ENCODE measurements at regions not wholly inside any gene's neighbourhood (a gene's known extent, or its start where the extent isn't known, plus 50 kb on each side); places are given as distances from the start of the nearest gene placed in this dataset.

DNA sequence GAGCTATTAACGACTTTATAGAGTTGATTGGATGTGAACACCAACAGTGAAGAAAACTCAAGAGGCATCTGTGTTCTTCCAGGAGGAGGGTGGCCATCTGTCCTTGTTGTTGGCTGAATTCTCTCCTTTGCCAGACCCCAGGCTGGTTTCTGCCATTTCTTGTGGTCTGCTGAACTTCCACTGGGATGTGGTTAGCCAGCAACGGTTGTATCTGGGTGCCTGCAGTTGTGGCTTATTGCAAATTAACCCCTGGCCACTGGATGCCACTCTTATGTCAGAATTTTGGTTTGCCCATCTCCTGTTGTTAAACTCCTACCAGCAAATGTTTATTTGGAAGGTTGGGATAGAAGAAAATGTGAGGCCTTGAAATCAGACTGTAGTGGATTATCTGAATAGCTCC, 163.6 kb upstream of the TBC1D5 start:
- H3K27me3 Mint-ChIP-seq (ENCODE audit: low read depth): no peaks in the 10 kb centered on the region
- no peak overlapping the region for H3K4me3 Mint-ChIP-seq
- peaks cover 5% of the 10 kb centered on the region for H3K9me3 Mint-ChIP-seq
- ATAC-seq (no peak), DNase-seq (ENCODE audit: low spot score) (no peak)
- H3K4me1 Mint-ChIP-seq: peaks cover 33% of the 10 kb centered on the region
- TF ChIP-seq, protein P1, sequence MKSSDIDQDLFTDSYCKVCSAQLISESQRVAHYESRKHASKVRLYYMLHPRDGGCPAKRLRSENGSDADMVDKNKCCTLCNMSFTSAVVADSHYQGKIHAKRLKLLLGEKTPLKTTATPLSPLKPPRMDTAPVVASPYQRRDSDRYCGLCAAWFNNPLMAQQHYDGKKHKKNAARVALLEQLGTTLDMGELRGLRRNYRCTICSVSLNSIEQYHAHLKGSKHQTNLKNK (CRISPR knock-in tag; IDR thresholded peaks at IDR 0.05): no peak
- TF ChIP-seq, protein P2, sequence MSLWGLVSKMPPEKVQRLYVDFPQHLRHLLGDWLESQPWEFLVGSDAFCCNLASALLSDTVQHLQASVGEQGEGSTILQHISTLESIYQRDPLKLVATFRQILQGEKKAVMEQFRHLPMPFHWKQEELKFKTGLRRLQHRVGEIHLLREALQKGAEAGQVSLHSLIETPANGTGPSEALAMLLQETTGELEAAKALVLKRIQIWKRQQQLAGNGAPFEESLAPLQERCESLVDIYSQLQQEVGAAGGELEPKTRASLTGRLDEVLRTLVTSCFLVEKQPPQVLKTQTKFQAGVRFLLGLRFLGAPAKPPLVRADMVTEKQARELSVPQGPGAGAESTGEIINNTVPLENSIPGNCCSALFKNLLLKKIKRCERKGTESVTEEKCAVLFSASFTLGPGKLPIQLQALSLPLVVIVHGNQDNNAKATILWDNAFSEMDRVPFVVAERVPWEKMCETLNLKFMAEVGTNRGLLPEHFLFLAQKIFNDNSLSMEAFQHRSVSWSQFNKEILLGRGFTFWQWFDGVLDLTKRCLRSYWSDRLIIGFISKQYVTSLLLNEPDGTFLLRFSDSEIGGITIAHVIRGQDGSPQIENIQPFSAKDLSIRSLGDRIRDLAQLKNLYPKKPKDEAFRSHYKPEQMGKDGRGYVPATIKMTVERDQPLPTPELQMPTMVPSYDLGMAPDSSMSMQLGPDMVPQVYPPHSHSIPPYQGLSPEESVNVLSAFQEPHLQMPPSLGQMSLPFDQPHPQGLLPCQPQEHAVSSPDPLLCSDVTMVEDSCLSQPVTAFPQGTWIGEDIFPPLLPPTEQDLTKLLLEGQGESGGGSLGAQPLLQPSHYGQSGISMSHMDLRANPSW (CRISPR knock-in tag; conservative IDR thresholded peaks at IDR 0.05; ENCODE audit: low read depth): no peak
- TF ChIP-seq OVOL2 (CRISPR knock-in tag; IDR thresholded peaks at IDR 0.05; ENCODE audit: borderline replicate concordance) (no peak), FOXJ3 (CRISPR knock-in tag; IDR thresholded peaks at IDR 0.05; ENCODE audit: borderline replicate concordance) (no peak), NFATC4 (CRISPR knock-in tag; IDR thresholded peaks at IDR 0.05) (no peak), ETV6 (CRISPR knock-in tag; IDR thresholded peaks at IDR 0.05) (no peak), NR3C1 (CRISPR knock-in tag; conservative IDR thresholded peaks at IDR 0.05; ENCODE audit: low read depth) (no peak), SMAD3 (CRISPR knock-in tag; IDR thresholded peaks at IDR 0.05; ENCODE audit: borderline replicate concordance) (no peak), MXD4 (CRISPR knock-in tag; IDR thresholded peaks at IDR 0.05; ENCODE audit: borderline replicate concordance) (no peak), GRHL2 (CRISPR knock-in tag; IDR thresholded peaks at IDR 0.05; ENCODE audit: insufficient replicate concordance, severe bottlenecking) (no peak), FOXP1 (CRISPR knock-in tag; IDR thresholded peaks at IDR 0.05; ENCODE audit: borderline replicate concordance) (no peak), NFE2L1 (CRISPR knock-in tag; IDR thresholded peaks at IDR 0.05) (no peak)
- TF ChIP-seq, protein P3, sequence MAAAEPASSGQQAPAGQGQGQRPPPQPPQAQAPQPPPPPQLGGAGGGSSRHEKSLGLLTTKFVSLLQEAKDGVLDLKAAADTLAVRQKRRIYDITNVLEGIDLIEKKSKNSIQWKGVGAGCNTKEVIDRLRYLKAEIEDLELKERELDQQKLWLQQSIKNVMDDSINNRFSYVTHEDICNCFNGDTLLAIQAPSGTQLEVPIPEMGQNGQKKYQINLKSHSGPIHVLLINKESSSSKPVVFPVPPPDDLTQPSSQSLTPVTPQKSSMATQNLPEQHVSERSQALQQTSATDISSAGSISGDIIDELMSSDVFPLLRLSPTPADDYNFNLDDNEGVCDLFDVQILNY (CRISPR knock-in tag; IDR thresholded peaks at IDR 0.05): no peak
- TF ChIP-seq, protein P4, sequence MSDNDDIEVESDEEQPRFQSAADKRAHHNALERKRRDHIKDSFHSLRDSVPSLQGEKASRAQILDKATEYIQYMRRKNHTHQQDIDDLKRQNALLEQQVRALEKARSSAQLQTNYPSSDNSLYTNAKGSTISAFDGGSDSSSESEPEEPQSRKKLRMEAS (CRISPR knock-in tag; IDR thresholded peaks at IDR 0.05): no peak
- TF ChIP-seq, protein P5, sequence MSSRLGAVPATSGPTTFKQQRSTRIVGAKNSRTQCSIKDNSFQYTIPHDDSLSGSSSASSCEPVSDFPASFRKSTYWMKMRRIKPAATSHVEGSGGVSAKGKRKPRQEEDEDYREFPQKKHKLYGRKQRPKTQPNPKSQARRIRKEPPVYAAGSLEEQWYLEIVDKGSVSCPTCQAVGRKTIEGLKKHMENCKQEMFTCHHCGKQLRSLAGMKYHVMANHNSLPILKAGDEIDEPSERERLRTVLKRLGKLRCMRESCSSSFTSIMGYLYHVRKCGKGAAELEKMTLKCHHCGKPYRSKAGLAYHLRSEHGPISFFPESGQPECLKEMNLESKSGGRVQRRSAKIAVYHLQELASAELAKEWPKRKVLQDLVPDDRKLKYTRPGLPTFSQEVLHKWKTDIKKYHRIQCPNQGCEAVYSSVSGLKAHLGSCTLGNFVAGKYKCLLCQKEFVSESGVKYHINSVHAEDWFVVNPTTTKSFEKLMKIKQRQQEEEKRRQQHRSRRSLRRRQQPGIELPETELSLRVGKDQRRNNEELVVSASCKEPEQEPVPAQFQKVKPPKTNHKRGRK (CRISPR knock-in tag; IDR thresholded peaks at IDR 0.05; ENCODE audit: borderline replicate concordance): no peak
- ChIA-PET CTCF (no interaction called here), POLR2A (no interaction called here)
- peaks cover 5% of the 10 kb centered on the region for H3K36me3 Mint-ChIP-seq
- H3K27ac Mint-ChIP-seq: no peak overlapping the region

DNA sequence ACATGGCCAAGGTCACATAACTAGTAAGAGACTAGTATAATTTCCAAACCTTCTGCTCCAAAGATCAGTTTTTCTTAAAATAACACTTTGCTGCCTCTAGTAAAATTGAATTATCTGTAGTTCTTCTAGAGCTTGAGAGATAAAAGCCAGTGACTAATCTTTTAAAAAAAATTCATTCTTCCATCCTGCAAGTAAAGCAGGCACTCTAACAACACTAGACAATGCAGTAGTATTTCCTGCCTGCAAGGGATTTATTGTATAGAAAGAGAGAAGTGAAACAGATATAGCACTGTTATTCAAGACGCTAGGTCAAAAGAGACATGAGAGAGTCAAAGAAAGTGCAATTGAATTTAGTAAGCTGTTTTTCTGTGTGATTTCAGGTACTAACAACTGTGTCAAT, 159.5 kb upstream of the TBC1D5 start:
- peaks cover 21% of the 10 kb centered on the region for H3K9me3 Mint-ChIP-seq
- peaks cover 20% of the 10 kb centered on the region for H3K36me3 Mint-ChIP-seq
- POLR2A ChIA-PET: no interaction called here
- no peak overlapping the region for H3K27ac Mint-ChIP-seq
- CTCF ChIA-PET: no interaction called here
- peaks cover 4% of the 10 kb centered on the region for H3K4me1 Mint-ChIP-seq
- ATAC-seq (no peak), DNase-seq (ENCODE audit: low spot score) (no peak)
- no peaks in the 10 kb centered on the region for H3K27me3 Mint-ChIP-seq (ENCODE audit: low read depth)
- TF ChIP-seq IRF2 (CRISPR knock-in tag; IDR thresholded peaks at IDR 0.05; ENCODE audit: borderline replicate concordance, low read depth): no peak
- TF ChIP-seq, protein P6, sequence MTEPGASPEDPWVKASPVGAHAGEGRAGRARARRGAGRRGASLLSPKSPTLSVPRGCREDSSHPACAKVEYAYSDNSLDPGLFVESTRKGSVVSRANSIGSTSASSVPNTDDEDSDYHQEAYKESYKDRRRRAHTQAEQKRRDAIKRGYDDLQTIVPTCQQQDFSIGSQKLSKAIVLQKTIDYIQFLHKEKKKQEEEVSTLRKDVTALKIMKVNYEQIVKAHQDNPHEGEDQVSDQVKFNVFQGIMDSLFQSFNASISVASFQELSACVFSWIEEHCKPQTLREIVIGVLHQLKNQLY (CRISPR knock-in tag; IDR thresholded peaks at IDR 0.05): no peak
- TF ChIP-seq ESRRA (CRISPR knock-in tag; IDR thresholded peaks at IDR 0.05; ENCODE audit: borderline replicate concordance): no peak
- TF ChIP-seq GABPB1 (CRISPR knock-in tag; IDR thresholded peaks at IDR 0.05): no peak
- H3K4me3 Mint-ChIP-seq: no peak overlapping the region

All from WTC11 (cell line).